SK-N-MC (cell line): ENCODE measurements at regions not wholly inside any gene's neighbourhood (a gene's known extent, or its start where the extent isn't known, plus 50 kb on each side); places are given as distances from the start of the nearest gene placed in this dataset.

Experiments
- DNase-seq: peaks from one replicate; pipeline ENCODE4 v3.0.0-alpha.2; 2011; ENCODE audit warnings: low read depth, low spot score
- H3K27ac ChIP-seq: fragments of 200-600 bp; sonication (generic); 2 replicates; pipeline ENCODE4 v1.5.1; 2016; ENCODE audit warnings: mixed run types
- H3K36me3 ChIP-seq: fragments of 200-600 bp; sonication (generic); 2 replicates; pipeline ENCODE4 v1.6.1; 2017; ENCODE audit warnings: antibody characterized with exemption, low read length, mixed read lengths; ENCODE audit not compliant: insufficient read depth
- H3K4me3 ChIP-seq: fragments of 200-600 bp; sonication (generic); 2 replicates; pipeline ENCODE4 v1.5.1; 2016
- H3K9ac ChIP-seq: fragments of 200-600 bp; sonication (generic); 2 replicates; pipeline ENCODE4 v1.8.0; 2017; ENCODE audit warnings: mixed run types, mixed read lengths; ENCODE audit not compliant: insufficient read length
- H3K9me3 ChIP-seq: fragments of 200-600 bp; sonication (generic); 2 replicates; pipeline ENCODE4 v1.6.1; 2017; ENCODE audit warnings: low read depth, mild to moderate bottlenecking, antibody characterized with exemption, low read length, moderate library complexity, mixed read lengths
- EZH2 ChIP-seq: fragments of 200-600 bp; sonication (generic); IDR thresholded peaks from one replicate; pipeline ENCODE4 v1.6.1; 2017; ENCODE audit warnings: antibody characterized with exemption
- FOXP2 ChIP-seq: optimal IDR thresholded peaks from 2 replicates; pipeline ENCODE3; 2011; ENCODE audit warnings: mild to moderate bottlenecking, moderate library complexity; ENCODE audit not compliant: insufficient read depth; ENCODE audit errors: extremely low read length, control extremely low read depth
- POLR2AphosphoS5 ChIP-seq: IDR thresholded peaks from 2 replicates; pipeline ENCODE4 v1.6.1; 2012; ENCODE audit warnings: mild to moderate bottlenecking, low read depth, low read length, borderline replicate concordance

- Histone ChIP-seq H3K9ac (no peak overlapping the region), H3K9me3 (no peaks in the 10 kb centered on the region), H3K27ac (no peak overlapping the region), H3K36me3 (no peaks in the 10 kb centered on the region), H3K4me3 (no peak overlapping the region)
- DNase-seq: no peak
- TF ChIP-seq FOXP2 (no peak), POLR2AphosphoS5 (no peak), EZH2 (no peak)
Observed at GRCh38 chr22:22099194-22099486, 116.6 kb upstream of the TOP3B start.

- TF ChIP-seq EZH2: no peak
- no peak for TF ChIP-seq FOXP2
- no peak for TF ChIP-seq POLR2AphosphoS5
- no peaks in the 10 kb centered on the region for H3K36me3 ChIP-seq
- no peaks in the 10 kb centered on the region for H3K9me3 ChIP-seq
- no peak overlapping the region for H3K4me3 ChIP-seq
- H3K27ac ChIP-seq: no peak overlapping the region
- DNase-seq: no peak
- H3K9ac ChIP-seq: no peak overlapping the region
Observed at GRCh38 chr22:22098457-22099193, 116.0 kb upstream of the TOP3B start.

- no peak for TF ChIP-seq EZH2
- no peak for TF ChIP-seq POLR2AphosphoS5
- TF ChIP-seq FOXP2: no peak
- no peak for DNase-seq
- no peaks in the 10 kb centered on the region for H3K9me3 ChIP-seq
- no peak overlapping the region for H3K27ac ChIP-seq
- H3K4me3 ChIP-seq: no peak overlapping the region
- no peaks in the 10 kb centered on the region for H3K36me3 ChIP-seq
- H3K9ac ChIP-seq: no peak overlapping the region
Observed at GRCh38 chr22:22097727-22098228, 115.2 kb upstream of the TOP3B start.

GRCh38 chr22:22094921-22095320 lies 112.3 kb upstream of the TOP3B start:
- Histone ChIP-seq H3K27ac (no peak overlapping the region), H3K9ac (no peak overlapping the region), H3K36me3 (no peaks in the 10 kb centered on the region), H3K9me3 (no peaks in the 10 kb centered on the region), H3K4me3 (no peak overlapping the region)
- no peak for DNase-seq
- TF ChIP-seq POLR2AphosphoS5: no peak
- TF ChIP-seq EZH2: peak; percentile 57
- TF ChIP-seq FOXP2: no peak

GRCh38 chr22:22094514-22094913 lies 111.9 kb upstream of the TOP3B start:
- Histone ChIP-seq H3K4me3 (no peak overlapping the region), H3K27ac (no peak overlapping the region), H3K9me3 (no peaks in the 10 kb centered on the region), H3K9ac (no peak overlapping the region), H3K36me3 (no peaks in the 10 kb centered on the region)
- TF ChIP-seq POLR2AphosphoS5 (no peak), FOXP2 (no peak), EZH2 (no peak)
- DNase-seq: no peak

GRCh38 chr22:22093743-22094142 lies 111.2 kb upstream of the TOP3B start:
- Histone ChIP-seq H3K9me3 (no peaks in the 10 kb centered on the region), H3K36me3 (no peaks in the 10 kb centered on the region), H3K9ac (no peak overlapping the region), H3K4me3 (no peak overlapping the region), H3K27ac (no peak overlapping the region)
- TF ChIP-seq POLR2AphosphoS5 (no peak), FOXP2 (no peak), EZH2 (no peak)
- DNase-seq: no peak

- TF ChIP-seq EZH2 (no peak), POLR2AphosphoS5 (no peak), FOXP2 (no peak)
- H3K27ac ChIP-seq: no peak overlapping the region
Observed at GRCh38 chr22:22092974-22093373, 110.4 kb upstream of the TOP3B start.

GRCh38 chr22:22092101-22092500 lies 109.5 kb upstream of the TOP3B start:
- Histone ChIP-seq H3K4me3 (no peak overlapping the region), H3K9ac (no peak overlapping the region), H3K9me3 (no peaks in the 10 kb centered on the region), H3K27ac (no peak overlapping the region), H3K36me3 (no peaks in the 10 kb centered on the region)
- no peak for DNase-seq
- no peak for TF ChIP-seq EZH2
- TF ChIP-seq FOXP2: no peak
- TF ChIP-seq POLR2AphosphoS5: no peak

More at GRCh38 chr22:22092974-22093373, 110.4 kb upstream of the TOP3B start:
- no peak overlapping the region for H3K4me3 ChIP-seq
- H3K36me3 ChIP-seq: no peaks in the 10 kb centered on the region
- no peak for DNase-seq
- no peak overlapping the region for H3K9ac ChIP-seq
- H3K9me3 ChIP-seq: no peaks in the 10 kb centered on the region

GRCh38 chr22:22091400-22091878 lies 108.9 kb upstream of the TOP3B start:
- Histone ChIP-seq H3K9ac (no peak overlapping the region), H3K27ac (no peak overlapping the region), H3K9me3 (no peaks in the 10 kb centered on the region), H3K4me3 (no peak overlapping the region), H3K36me3 (no peaks in the 10 kb centered on the region)
- TF ChIP-seq POLR2AphosphoS5: no peak
- no peak for TF ChIP-seq EZH2
- TF ChIP-seq FOXP2: no peak
- no peak for DNase-seq
